Effector memory CD8-positive, alpha-beta T cell (primary cell): ENCODE measurements at regions not wholly inside any gene's neighbourhood (a gene's known extent, or its start where the extent isn't known, plus 50 kb on each side); places are given as distances from the start of the nearest gene placed in this dataset.

Experiments
- ATAC-seq: fragments of 150-1000 bp; cut with Tn5 transposase; replicated peaks from 2 replicates; pipeline ENCODE4 v1.10.0; 2021; ENCODE audit warnings: mild to moderate bottlenecking, moderate library complexity
- DNase-seq, 3 experiments: peaks; one replicate each; pipeline ENCODE4 v3.0.0; 2021
- H3K27ac Mint-ChIP-seq, 2 donors: one replicate each; pipeline ENCODE4 v1.8.0; 2022; ENCODE audit warnings: mild to moderate bottlenecking in 2 of 2, mixed read lengths in 2 of 2, moderate library complexity in 2 of 2
- H3K27me3 Mint-ChIP-seq, 2 donors: one replicate each; pipeline ENCODE4 v1.8.0; 2022; ENCODE audit warnings: mixed read lengths in 2 of 2
- H3K36me3 Mint-ChIP-seq: one replicate; pipeline ENCODE4 v1.8.0; 2022; ENCODE audit warnings: mild to moderate bottlenecking, moderate library complexity, mixed read lengths; ENCODE audit not compliant: insufficient read depth
- H3K4me1 Mint-ChIP-seq, 2 donors: one replicate each; pipeline ENCODE4 v1.8.0; 2022; ENCODE audit warnings: low read depth in 2 of 2, mixed read lengths in 2 of 2
- H3K4me3 Mint-ChIP-seq, 2 donors: one replicate each; pipeline ENCODE4 v1.8.0; 2022; ENCODE audit warnings: mild to moderate bottlenecking in 2 of 2, mixed read lengths in 2 of 2, moderate library complexity in 2 of 2
- H3K9me3 Mint-ChIP-seq, 2 donors: one replicate each; pipeline ENCODE4 v1.8.0; 2022; ENCODE audit warnings: mixed read lengths in 2 of 2

DNA sequence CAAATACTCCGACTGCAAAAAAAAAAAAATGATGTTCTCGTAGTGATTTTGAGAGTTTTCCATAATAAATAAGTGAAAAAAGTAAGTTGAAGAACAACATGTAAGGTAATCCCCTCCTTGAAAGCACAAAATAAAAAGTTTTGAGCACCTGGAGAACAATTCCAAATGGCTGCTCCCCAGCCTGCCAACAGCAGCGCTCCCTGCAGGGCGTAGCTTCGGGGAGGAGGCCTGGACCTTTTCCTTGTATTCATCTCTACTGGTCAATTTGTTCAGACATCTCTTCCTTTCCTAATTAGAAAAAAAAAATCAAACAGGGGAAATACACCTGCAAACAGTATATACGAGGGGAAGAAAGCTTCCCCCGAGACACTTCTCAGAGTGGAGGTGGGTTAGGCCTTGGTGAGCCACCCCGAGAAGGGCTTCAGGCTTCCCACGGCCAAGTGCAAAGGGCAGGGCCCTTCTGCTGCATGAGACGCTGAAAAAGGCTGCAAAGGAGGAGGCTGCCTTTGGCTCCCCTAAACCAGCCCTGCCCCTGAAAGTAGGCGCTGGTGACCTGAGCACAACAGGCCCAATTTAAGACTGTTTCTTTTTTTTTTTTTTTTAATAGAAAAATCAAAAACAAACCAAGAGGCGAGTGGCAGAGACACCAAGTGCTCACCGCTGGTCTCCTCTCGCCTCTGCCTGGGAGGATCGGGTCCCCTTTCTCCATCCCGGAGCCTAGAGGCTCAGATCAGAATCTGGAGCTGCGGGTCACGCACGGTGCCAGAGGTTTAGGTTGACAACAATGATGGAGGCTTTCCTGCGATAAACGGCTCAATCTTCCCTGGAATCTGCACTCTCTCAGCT is 193.1 kb upstream of the FOXF1 start:
- Mint-ChIP-seq H3K4me1 (no peaks in the 10 kb centered on the region), H3K4me3 (no peak overlapping the region), H3K9me3 (no peaks in the 10 kb centered on the region), H3K36me3 (peaks cover 4% of the 10 kb centered on the region), H3K27ac (no peak overlapping the region), H3K27me3 (peaks cover 11 to 12% of the 10 kb centered on the region in 2 donors)
- DNase-seq (no peak), ATAC-seq (no peak)

DNA sequence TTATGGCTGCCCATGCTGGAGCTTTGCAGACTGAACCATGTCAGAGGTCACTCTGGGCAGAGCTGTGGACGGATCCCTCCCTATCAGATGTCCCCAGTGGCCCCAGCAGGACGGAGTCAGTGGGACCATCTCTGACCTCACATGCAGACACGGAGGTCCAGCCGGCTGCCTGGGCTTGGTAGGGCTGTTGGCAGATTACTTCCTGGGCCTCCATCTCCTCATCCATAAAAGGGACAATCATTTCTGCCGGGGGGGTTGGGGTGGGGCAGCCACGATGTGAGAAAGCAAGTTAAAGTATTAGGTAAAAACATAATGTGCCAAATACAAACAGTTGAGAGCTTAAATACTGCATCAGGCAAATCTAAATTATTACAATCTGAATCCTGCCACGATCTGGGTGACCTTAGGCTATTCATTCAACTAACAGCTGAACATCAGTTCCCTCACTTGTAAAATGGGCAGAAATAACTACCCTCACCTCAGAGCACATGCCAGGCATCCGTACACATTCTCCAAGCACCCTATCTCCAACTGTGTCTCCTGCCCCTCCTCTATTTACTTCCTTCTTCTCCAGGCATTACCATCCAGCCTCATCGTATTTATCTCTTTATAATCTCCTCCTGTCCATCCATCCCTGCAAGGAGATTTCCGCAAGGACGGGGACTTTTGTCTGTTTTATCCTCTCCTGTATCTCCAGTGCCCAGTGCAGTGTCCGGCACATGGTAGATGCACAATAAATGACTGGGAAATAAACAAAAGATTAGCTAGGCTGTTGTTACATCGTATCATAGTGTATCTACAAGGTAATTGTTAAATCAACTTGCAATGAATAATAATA is 192.3 kb upstream of the FOXF1 start:
- Mint-ChIP-seq H3K36me3 (peaks cover 4% of the 10 kb centered on the region), H3K27ac (no peak overlapping the region), H3K9me3 (no peaks in the 10 kb centered on the region), H3K4me1 (no peaks in the 10 kb centered on the region), H3K27me3 (peaks cover 12 to 17% of the 10 kb centered on the region in 2 donors), H3K4me3 (no peak overlapping the region)
- DNase-seq (no peak), ATAC-seq (no peak)

DNA sequence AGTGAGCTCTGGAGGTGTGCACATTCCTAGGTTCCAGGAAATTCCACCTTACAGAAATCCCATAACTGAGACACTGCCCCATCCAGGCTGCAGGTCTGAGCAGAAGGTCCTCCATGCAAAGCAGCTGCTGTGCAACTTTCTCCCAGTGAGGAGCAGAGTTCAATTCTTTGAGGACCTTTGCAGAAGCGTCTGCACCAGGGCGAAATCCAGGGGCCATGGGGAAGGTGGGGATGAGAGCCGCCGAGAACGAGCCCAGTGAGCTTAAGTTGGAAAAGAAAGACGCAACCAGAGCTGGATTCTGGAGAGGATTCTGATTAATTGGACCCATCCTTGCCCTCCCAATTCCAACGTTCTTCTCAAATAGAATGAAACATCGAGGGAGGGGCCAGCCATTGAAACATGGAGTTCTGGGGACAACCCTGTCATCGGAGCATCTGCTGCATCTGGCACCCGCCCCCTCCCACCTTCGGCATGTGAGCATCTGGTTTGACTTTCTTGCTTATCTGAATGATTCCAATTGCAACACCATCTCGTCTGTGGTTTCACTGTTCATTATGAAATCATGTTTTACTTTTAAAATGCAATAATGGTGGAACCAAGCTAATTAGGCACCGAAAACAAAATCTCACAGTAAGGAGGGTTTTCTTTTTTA is 190.6 kb upstream of the FOXF1 start:
- peaks cover 9 to 17% of the 10 kb centered on the region in 2 donors for H3K27me3 Mint-ChIP-seq
- no peaks in the 10 kb centered on the region for H3K4me1 Mint-ChIP-seq
- no peak overlapping the region for H3K27ac Mint-ChIP-seq
- DNase-seq (no peak), ATAC-seq (no peak)
- H3K36me3 Mint-ChIP-seq = peaks cover 4% of the 10 kb centered on the region
- no peaks in the 10 kb centered on the region for H3K9me3 Mint-ChIP-seq
- no peak overlapping the region for H3K4me3 Mint-ChIP-seq

DNA sequence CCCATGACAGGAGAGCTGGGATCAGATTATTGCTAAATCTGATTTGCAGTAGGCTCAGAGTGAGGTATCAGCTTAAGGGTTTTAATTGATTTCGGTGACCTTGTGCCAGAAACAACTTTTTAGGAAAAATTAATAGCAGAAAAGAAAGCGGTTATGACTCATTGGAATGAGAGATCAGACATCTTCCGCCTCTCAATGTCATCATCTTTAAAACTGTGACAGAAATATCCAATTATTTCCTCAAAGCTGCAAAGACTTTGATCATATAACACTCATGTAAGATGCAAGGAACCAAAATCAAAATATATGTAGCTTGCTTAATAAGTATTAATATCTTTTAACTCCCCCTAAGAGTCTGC is 190.1 kb upstream of the FOXF1 start:
- H3K9me3 Mint-ChIP-seq = no peaks in the 10 kb centered on the region
- DNase-seq (no peak), ATAC-seq (no peak)
- H3K4me3 Mint-ChIP-seq = no peak overlapping the region
- H3K27ac Mint-ChIP-seq = no peak overlapping the region
- no peaks in the 10 kb centered on the region for H3K4me1 Mint-ChIP-seq
- peaks cover 4% of the 10 kb centered on the region for H3K36me3 Mint-ChIP-seq
- peaks cover 4 to 13% of the 10 kb centered on the region in 2 donors for H3K27me3 Mint-ChIP-seq

DNA sequence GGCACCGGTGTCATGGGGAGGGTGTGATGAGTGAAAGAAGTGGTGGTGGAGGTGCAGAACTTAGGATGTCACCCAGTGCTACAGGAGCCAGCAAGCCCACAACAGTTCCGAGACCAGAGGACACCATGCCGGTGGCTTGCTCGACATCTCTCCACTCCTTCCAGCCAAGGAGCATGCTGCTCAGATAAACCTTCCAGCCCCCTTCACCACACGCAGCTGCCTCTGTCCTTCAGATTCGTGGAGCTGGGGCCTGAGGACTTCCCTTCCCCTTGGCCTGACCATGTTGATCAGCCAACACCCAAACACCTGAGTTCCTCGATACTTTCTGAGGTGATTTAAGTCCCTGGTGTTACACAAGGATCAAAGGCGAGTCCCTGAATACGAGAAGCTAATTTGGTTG is 188.8 kb upstream of the FOXF1 start:
- H3K9me3 Mint-ChIP-seq = no peaks in the 10 kb centered on the region
- H3K27ac Mint-ChIP-seq = no peak overlapping the region
- no peaks in the 10 kb centered on the region for H3K4me1 Mint-ChIP-seq
- ATAC-seq (no peak), DNase-seq (no peak)
- peaks cover 0 to 12% of the 10 kb centered on the region in 2 donors for H3K27me3 Mint-ChIP-seq
- peaks cover 4% of the 10 kb centered on the region for H3K36me3 Mint-ChIP-seq
- no peak overlapping the region for H3K4me3 Mint-ChIP-seq

DNA sequence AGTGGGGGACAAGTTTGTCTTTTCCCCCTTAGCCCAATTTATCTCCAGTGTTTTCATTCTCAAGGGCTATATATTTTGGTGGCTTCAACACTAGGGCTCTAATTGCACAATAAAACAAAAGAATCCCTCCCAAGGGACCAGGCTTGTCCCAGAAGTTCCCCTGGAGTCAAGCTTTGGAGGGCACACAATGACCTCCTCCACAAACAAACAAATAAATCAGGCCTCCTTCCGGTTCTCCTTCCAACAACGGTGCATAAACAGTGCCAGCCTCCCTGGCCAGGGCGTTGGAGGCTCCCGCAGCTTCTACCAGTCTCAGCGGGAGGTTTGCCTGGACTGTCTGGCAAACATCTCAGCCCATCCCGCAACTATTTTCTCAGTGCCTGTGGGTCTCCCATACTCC is 188.0 kb upstream of the FOXF1 start:
- Mint-ChIP-seq H3K4me1 (no peaks in the 10 kb centered on the region), H3K27ac (no peak overlapping the region), H3K9me3 (no peaks in the 10 kb centered on the region), H3K27me3 (peaks cover 4 to 12% of the 10 kb centered on the region in 2 donors), H3K36me3 (peaks cover 4% of the 10 kb centered on the region), H3K4me3 (no peak overlapping the region)
- ATAC-seq = no peak
- no peak for DNase-seq

DNA sequence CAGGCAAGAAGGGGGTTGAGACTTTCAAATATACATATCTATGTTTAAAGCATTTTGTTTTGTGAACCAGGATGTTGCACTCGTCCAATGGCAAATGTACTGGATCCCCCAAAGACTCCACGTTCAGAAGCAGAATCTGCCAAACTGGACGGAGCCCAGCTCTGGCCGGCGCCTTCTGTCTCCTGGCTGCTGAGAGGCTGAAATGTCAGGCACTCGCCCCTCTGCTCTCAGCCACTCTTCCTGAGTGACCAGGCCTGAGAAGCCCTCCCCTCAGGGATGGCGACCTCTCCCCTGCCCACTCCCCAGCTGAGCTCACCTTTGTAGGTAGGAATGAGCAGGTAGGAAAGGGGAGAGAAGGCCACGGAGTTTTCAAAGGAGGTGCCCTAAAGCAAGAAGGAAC is 187.5 kb upstream of the FOXF1 start:
- Mint-ChIP-seq H3K4me1 (no peaks in the 10 kb centered on the region), H3K27ac (no peak overlapping the region), H3K4me3 (no peak overlapping the region), H3K9me3 (no peaks in the 10 kb centered on the region), H3K27me3 (peaks cover 9 to 12% of the 10 kb centered on the region in 2 donors), H3K36me3 (peaks cover 4% of the 10 kb centered on the region)
- ATAC-seq = no peak
- no peak for DNase-seq

DNA sequence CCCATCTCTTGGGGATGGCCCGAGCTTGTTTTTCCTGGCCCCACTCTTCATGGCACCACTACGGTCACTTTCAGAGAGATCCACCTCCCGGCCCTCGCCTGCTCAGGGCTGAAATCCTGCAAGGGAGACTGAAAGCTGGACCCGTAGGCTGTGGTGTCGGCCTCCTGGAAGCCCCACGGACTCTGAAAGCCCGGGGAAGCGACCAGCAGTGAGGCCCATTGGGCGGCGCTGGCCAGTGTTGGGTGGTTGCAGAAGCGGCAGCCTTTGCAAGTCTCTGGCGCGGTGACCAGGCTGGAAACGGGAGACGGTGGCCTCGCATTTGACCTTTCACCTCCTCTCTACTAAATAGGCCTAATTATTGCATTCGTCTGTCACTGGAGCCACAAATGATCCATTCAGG is 186.0 kb upstream of the FOXF1 start:
- peaks cover 4% of the 10 kb centered on the region for H3K36me3 Mint-ChIP-seq
- no peak for ATAC-seq
- no peaks in the 10 kb centered on the region for H3K9me3 Mint-ChIP-seq
- H3K27ac Mint-ChIP-seq = no peak overlapping the region
- no peak for DNase-seq
- no peak overlapping the region for H3K4me3 Mint-ChIP-seq
- H3K4me1 Mint-ChIP-seq = no peaks in the 10 kb centered on the region
- peaks cover 11 to 16% of the 10 kb centered on the region in 2 donors for H3K27me3 Mint-ChIP-seq

DNA sequence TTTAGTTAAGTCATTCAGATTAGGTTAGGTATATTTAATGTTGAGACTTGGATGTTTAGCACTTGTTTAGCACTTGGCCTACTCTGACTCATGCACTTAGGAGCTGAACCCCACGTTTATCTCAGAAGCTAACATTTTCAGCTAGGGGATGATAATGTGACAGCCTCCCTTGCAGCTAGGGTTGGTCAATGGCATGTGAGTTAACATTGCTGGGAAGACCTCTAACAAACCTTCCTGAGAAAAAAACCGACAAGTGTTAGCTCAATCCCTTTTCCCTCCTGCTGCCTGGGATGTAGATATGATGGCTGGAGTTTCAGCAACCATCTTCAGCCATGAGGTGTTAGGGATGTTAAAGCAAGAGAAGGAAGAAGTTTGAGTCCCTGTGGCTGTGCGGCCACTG is 185.0 kb upstream of the FOXF1 start:
- H3K4me1 Mint-ChIP-seq = no peaks in the 10 kb centered on the region
- H3K36me3 Mint-ChIP-seq = peaks cover 4% of the 10 kb centered on the region
- no peak overlapping the region for H3K27ac Mint-ChIP-seq
- no peak overlapping the region for H3K4me3 Mint-ChIP-seq
- peaks cover 21 to 24% of the 10 kb centered on the region in 2 donors for H3K27me3 Mint-ChIP-seq
- H3K9me3 Mint-ChIP-seq = no peaks in the 10 kb centered on the region
- no peak for DNase-seq
- ATAC-seq = no peak

DNA sequence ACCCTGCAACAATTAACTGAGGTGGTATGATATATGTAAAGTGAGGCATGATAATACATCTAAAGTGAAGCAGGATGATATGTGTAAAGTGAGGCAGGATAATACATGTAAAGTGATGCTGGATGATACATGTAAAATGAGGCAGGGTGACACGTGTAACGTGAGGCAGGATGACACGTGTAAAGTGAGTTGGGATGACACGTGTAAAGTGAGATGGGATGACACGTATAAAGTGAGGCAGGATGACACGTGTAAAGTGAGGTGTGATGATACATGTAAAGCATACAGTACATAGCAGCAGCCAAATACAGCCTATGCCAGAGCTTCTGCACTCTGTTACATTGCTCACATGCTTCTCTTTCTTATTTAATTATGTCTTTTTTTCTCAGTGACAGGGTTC is 184.4 kb upstream of the FOXF1 start:
- DNase-seq (no peak), ATAC-seq (no peak)
- no peak overlapping the region for H3K4me3 Mint-ChIP-seq
- peaks cover 24 to 25% of the 10 kb centered on the region in 2 donors for H3K27me3 Mint-ChIP-seq
- no peaks in the 10 kb centered on the region for H3K4me1 Mint-ChIP-seq
- no peaks in the 10 kb centered on the region for H3K36me3 Mint-ChIP-seq
- no peak overlapping the region for H3K27ac Mint-ChIP-seq
- no peaks in the 10 kb centered on the region for H3K9me3 Mint-ChIP-seq

DNA sequence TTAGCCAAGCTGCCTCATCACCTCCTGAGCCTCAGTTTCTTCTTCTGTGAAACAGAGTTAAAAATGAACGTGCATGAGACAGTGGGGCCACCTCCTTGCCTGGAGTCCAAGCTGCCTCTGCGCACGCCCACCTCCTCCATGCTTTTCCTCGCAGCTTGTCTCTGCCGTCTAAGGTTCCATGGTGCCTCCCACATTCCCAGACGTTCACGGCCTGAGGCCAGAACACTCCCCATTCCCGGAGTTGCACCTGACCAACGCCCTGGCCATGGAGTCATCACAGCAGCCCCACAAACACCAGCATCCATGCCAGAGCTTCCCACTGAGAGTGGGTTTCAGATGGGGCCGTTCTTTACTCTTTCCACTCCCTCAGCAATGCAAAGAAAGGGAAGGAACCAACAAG is 183.0 kb upstream of the FOXF1 start:
- no peak for DNase-seq
- no peak for ATAC-seq
- Mint-ChIP-seq H3K36me3 (no peaks in the 10 kb centered on the region), H3K27ac (no peak overlapping the region), H3K4me3 (no peak overlapping the region), H3K4me1 (no peaks in the 10 kb centered on the region), H3K9me3 (no peaks in the 10 kb centered on the region), H3K27me3 (peaks cover 17 to 37% of the 10 kb centered on the region in 2 donors)

DNA sequence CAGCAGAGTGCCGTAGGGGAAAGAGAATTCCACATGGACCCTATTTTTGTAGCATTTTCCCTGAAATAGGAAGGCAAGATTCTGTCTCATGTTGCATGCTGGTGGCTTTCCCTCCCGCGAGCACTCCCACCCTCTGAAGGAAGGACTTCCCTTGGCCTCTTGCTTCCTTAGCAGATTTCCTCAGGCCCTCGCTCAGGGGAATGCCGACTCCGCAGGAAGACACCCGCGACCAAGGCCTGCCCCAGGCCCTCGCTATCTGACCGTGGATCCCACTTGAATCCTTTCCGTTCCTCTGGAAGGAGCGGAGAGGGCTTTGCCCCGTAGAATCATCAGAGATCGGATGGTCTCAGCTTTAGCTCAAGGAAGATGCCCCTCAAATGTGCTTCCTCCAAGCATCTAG is 179.4 kb upstream of the FOXF1 start:
- H3K4me3 Mint-ChIP-seq = no peak overlapping the region
- H3K9me3 Mint-ChIP-seq = no peaks in the 10 kb centered on the region
- peaks cover 19 to 61% of the 10 kb centered on the region in 2 donors for H3K27me3 Mint-ChIP-seq

DNA sequence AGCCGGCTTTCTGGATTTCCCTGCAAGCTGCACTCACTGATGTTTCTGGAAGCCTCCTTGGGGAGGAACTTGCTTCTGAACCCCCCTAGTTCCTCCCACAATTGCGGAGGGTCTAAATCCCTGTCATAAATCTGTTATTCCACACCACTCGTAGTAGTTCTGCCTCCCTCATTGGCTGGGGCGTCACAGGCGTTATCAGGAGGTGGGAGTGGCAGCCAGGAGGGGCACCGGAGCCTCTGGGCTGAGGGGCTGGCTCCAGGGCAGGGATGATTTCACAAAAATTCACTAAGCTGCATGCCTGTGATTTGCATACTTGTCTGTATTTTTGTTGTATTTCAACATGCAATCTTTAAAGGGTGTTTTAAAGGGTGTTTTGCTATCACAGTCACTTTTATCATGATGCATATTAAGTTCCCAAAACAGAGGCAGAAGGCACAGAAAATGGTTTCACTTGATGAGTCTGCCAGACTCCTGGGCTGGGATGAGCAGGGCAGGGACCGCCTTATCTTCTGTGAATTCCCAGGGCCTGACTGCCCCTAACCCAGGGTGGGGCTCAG is 176.2 kb upstream of the FOXF1 start:
- H3K4me3 Mint-ChIP-seq = no peak overlapping the region
- no peak overlapping the region for H3K27ac Mint-ChIP-seq
- H3K9me3 Mint-ChIP-seq = no peaks in the 10 kb centered on the region
- H3K36me3 Mint-ChIP-seq = no peaks in the 10 kb centered on the region
- DNase-seq (no peak), ATAC-seq (no peak)
- H3K27me3 Mint-ChIP-seq = peaks cover 17 to 67% of the 10 kb centered on the region in 2 donors
- no peaks in the 10 kb centered on the region for H3K4me1 Mint-ChIP-seq

More for the DNA sequence above, 179.4 kb upstream of the FOXF1 start:
- Mint-ChIP-seq H3K4me1 (no peaks in the 10 kb centered on the region), H3K36me3 (no peaks in the 10 kb centered on the region), H3K27ac (no peak overlapping the region)
- DNase-seq (no peak), ATAC-seq (no peak)
